ENCODE measurements at regions not wholly inside any gene's neighbourhood (a gene's known extent, or its start where the extent isn't known, plus 50 kb on each side); places are given as distances from the start of the nearest gene placed in this dataset.

- TF ChIP-seq, protein P1, sequence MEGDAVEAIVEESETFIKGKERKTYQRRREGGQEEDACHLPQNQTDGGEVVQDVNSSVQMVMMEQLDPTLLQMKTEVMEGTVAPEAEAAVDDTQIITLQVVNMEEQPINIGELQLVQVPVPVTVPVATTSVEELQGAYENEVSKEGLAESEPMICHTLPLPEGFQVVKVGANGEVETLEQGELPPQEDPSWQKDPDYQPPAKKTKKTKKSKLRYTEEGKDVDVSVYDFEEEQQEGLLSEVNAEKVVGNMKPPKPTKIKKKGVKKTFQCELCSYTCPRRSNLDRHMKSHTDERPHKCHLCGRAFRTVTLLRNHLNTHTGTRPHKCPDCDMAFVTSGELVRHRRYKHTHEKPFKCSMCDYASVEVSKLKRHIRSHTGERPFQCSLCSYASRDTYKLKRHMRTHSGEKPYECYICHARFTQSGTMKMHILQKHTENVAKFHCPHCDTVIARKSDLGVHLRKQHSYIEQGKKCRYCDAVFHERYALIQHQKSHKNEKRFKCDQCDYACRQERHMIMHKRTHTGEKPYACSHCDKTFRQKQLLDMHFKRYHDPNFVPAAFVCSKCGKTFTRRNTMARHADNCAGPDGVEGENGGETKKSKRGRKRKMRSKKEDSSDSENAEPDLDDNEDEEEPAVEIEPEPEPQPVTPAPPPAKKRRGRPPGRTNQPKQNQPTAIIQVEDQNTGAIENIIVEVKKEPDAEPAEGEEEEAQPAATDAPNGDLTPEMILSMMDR (IDR thresholded peaks at IDR 0.05; ENCODE audit: low read length): no peak
- TF ChIP-seq EZH2 (optimal IDR thresholded peaks at IDR 0.05; ENCODE audit: low read depth, low read length): no peak
- no peak for TF ChIP-seq EZH2phosphoT487 (IDR thresholded peaks at IDR 0.05; ENCODE audit: low read length)
Measured at GRCh38 chr4:115272594-115272993, 159.2 kb upstream of the NDST4 start.

Data from MM.1S (cell line).